Neuronal stem cell (in vitro differentiated cells): ENCODE measurements at regions not wholly inside any gene's neighbourhood (a gene's known extent, or its start where the extent isn't known, plus 50 kb on each side); places are given as distances from the start of the nearest gene placed in this dataset.

Experiments used
- DNase-seq: peaks from one replicate; pipeline ENCODE4 v3.0.0-alpha.2; 2013; ENCODE audit warnings: low spot score
- H2AFZ ChIP-seq: one replicate; pipeline ENCODE4 v1.6.1; 2013; ENCODE audit warnings: mild to moderate bottlenecking, low read length, inconsistent platforms
- H2AK5ac ChIP-seq: 2 replicates; pipeline ENCODE4 v1.6.1; 2013; ENCODE audit warnings: low read depth, mild to moderate bottlenecking, inconsistent platforms, low read length, moderate library complexity, mixed read lengths
- H2BK120ac ChIP-seq: 2 replicates; pipeline ENCODE4 v1.6.1; 2013; ENCODE audit warnings: low read depth, mild to moderate bottlenecking, inconsistent platforms, low read length, moderate library complexity, mixed read lengths
- H2BK12ac ChIP-seq: one replicate; pipeline ENCODE4 v1.6.1; 2013; ENCODE audit warnings: low read length, inconsistent platforms
- H2BK15ac ChIP-seq: 2 replicates; pipeline ENCODE4 v1.6.1; 2013; ENCODE audit warnings: mild to moderate bottlenecking, low read length, inconsistent platforms, mixed read lengths
- H2BK5ac ChIP-seq: one replicate; pipeline ENCODE4 v1.6.1; 2013; ENCODE audit warnings: inconsistent platforms, mild to moderate bottlenecking, low read length, moderate library complexity
- H3K14ac ChIP-seq: one replicate; pipeline ENCODE4 v1.6.1; 2013; ENCODE audit warnings: low read length, inconsistent platforms
- H3K18ac ChIP-seq: 2 replicates; pipeline ENCODE4 v1.6.1; 2013; ENCODE audit warnings: low read length, inconsistent platforms
- H3K23ac ChIP-seq: 2 replicates; pipeline ENCODE4 v1.6.1; 2013; ENCODE audit warnings: low read depth, mild to moderate bottlenecking, mixed read lengths, low read length, inconsistent platforms; ENCODE audit not compliant: poor library complexity
- H3K27ac ChIP-seq: replicated peaks from 3 replicates; pipeline ENCODE4 v1.5.1; 2013; ENCODE audit warnings: low read length, inconsistent platforms
- H3K27me3 ChIP-seq, 3 experiments: 2 replicates each; pipeline ENCODE4 v1.6.1; 2013; ENCODE audit warnings: low read length in 3 of 3, mild to moderate bottlenecking in 2 of 3, inconsistent platforms in 1 of 3, low read depth in 1 of 3, mixed read lengths in 1 of 3, moderate library complexity in 1 of 3; ENCODE audit not compliant: control insufficient read depth in 3 of 3, insufficient read depth in 3 of 3
- H3K36me3 ChIP-seq, 2 donors: replicated peaks in 1 of 2; 2 replicates each; pipeline ENCODE4 v1.6.1; 2013; ENCODE audit warnings: low read length in 2 of 2; ENCODE audit not compliant: control insufficient read depth in 2 of 2, insufficient read depth in 2 of 2
- H3K4ac ChIP-seq: 2 replicates; pipeline ENCODE4 v1.6.1; 2013; ENCODE audit warnings: inconsistent platforms, mild to moderate bottlenecking, low read length, moderate library complexity
- H3K4me1 ChIP-seq, 2 donors: 1 replicate in 1 of 2; 2 replicates in 1 of 2; pipeline ENCODE4 v1.6.1; 2013; ENCODE audit warnings: low read length in 2 of 2, low read depth in 1 of 2; ENCODE audit not compliant: control insufficient read depth in 2 of 2, insufficient read depth in 1 of 2
- H3K4me2 ChIP-seq: one replicate; pipeline ENCODE4 v1.6.1; 2013; ENCODE audit warnings: mild to moderate bottlenecking, low read length, inconsistent platforms; ENCODE audit not compliant: insufficient read depth, poor library complexity, severe bottlenecking
- H3K4me3 ChIP-seq, 2 donors: 2 replicates each; pipeline ENCODE4 v1.5.1; 2013; ENCODE audit warnings: low read length in 2 of 2, mild to moderate bottlenecking in 2 of 2, inconsistent platforms in 1 of 2, moderate library complexity in 1 of 2
- H3K79me1 ChIP-seq: one replicate; pipeline ENCODE4 v1.6.1; 2013; ENCODE audit warnings: low read depth, mild to moderate bottlenecking, inconsistent platforms, low read length, moderate library complexity
- H3K9ac ChIP-seq: one replicate; pipeline ENCODE4 v1.6.1; 2013; ENCODE audit warnings: mild to moderate bottlenecking, low read depth, low read length, inconsistent platforms; ENCODE audit not compliant: poor library complexity
- H3K9me3 ChIP-seq, 2 donors: replicated peaks in 1 of 2; 2 replicates each; pipeline versions ENCODE3 to v1.6.1; 2013; ENCODE audit warnings: low read length in 2 of 2, mild to moderate bottlenecking in 2 of 2, inconsistent platforms in 1 of 2, low read depth in 1 of 2, mixed read lengths in 1 of 2, moderate library complexity in 1 of 2; ENCODE audit not compliant: control insufficient read depth in 2 of 2, insufficient read depth in 1 of 2
- H4K8ac ChIP-seq: one replicate; pipeline ENCODE4 v1.6.1; 2013; ENCODE audit warnings: low read depth, mild to moderate bottlenecking, inconsistent platforms, low read length, moderate library complexity
- H4K91ac ChIP-seq: one replicate; pipeline ENCODE4 v1.6.1; 2013; ENCODE audit warnings: low read length, low read depth, mild to moderate bottlenecking, inconsistent platforms; ENCODE audit not compliant: poor library complexity
- WGBS, 2 donors: extraction: QIAGEN DNeasy Blood & Tissue Kit; methylation state at CpG; one replicate each; pipeline ENCODE4 v1.1.7; 2013; ENCODE audit warnings: missing lambda C conversion rate in 2 of 2, mixed read lengths in 1 of 2; ENCODE audit not compliant: insufficient read length in 2 of 2, insufficient replicate concordance in 1 of 2; ENCODE audit errors: extremely low coverage in 2 of 2; 5-methylcytosine and 5-hydroxymethylcytosine counted together

DNA sequence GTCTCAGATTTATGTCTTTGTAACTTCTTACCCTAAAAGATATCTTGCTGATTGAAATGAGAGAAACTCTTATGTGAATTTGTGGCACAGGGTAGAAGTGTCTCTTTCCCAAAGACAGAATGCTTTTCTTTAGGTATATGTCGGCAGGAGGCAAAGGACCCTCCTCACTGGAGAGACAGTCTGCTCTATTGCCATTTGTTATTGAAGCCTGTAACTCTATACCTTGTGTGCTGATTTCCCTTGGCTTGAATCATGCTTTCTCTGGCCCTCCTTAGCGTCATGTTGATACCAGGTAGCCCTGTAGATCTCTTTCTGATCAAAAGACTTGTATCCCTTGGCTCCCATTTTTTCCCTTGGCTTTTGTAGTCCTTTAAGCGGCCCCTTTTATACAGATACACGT, 284.3 kb downstream of the CXXC4 start:
- Histone ChIP-seq H3K9me3 (no peaks in the 10 kb centered on the region), H4K8ac (no peak overlapping the region), H2BK120ac (no peak overlapping the region), H3K36me3 (no peaks in the 10 kb centered on the region), H3K27ac (no peak overlapping the region), H2BK12ac (no peak overlapping the region), H2AK5ac (no peak overlapping the region), H3K4me1 (no peaks in the 10 kb centered on the region), H3K27me3 (no peaks in the 10 kb centered on the region), H3K4me2 (no peak overlapping the region), H2BK15ac (no peak overlapping the region), H4K91ac (no peak overlapping the region), H3K4me3 (no peak overlapping the region), H2AFZ (peak overlapping the region; percentile 7), H3K79me1 (no peaks in the 10 kb centered on the region), H3K9ac (no peak overlapping the region), H3K23ac (no peak overlapping the region), H3K18ac (no peak overlapping the region), H3K14ac (no peak overlapping the region), H3K4ac (no peak overlapping the region), H2BK5ac (no peak overlapping the region)
- no CpG with 5 or more reads among the region's 4 CpGs for whole genome bisulfite sequencing, 2 donors
- no peak for DNase-seq

DNA sequence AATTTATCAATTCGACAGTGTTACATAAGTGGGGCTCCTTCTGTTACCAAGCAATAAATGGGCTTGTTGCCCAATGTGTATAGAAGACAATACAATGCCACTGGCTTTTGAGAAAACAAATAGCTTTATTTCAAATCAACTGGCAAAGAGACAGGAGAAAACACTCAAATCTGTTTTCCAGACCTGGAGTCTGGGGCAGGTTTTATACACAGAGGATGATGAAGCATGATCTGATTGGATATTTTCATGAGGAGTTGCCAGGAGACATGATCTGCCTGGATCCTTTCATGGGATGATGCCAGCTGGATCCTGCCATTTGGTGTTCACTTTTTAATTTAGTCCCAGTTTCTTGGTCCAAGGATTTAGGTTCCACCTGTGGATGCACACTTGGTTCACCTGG, 287.9 kb downstream of the CXXC4 start:
- Histone ChIP-seq H2BK5ac (no peak overlapping the region), H3K27me3 (no peaks in the 10 kb centered on the region), H3K27ac (no peak overlapping the region), H3K79me1 (no peaks in the 10 kb centered on the region), H2AFZ (no peak overlapping the region), H3K9me3 (no peaks in the 10 kb centered on the region), H3K4ac (no peak overlapping the region), H3K18ac (no peak overlapping the region), H2BK15ac (no peak overlapping the region), H3K4me3 (no peak overlapping the region), H4K8ac (no peak overlapping the region), H3K14ac (no peak overlapping the region), H2AK5ac (no peak overlapping the region), H2BK120ac (no peak overlapping the region), H2BK12ac (no peak overlapping the region), H3K4me1 (no peaks in the 10 kb centered on the region), H3K23ac (no peak overlapping the region), H4K91ac (no peak overlapping the region), H3K36me3 (no peaks in the 10 kb centered on the region), H3K9ac (no peak overlapping the region), H3K4me2 (no peak overlapping the region)
- no peak for DNase-seq
- no CpG with 5 or more reads among the region's 1 CpG for WGBS, 2 donors

DNA sequence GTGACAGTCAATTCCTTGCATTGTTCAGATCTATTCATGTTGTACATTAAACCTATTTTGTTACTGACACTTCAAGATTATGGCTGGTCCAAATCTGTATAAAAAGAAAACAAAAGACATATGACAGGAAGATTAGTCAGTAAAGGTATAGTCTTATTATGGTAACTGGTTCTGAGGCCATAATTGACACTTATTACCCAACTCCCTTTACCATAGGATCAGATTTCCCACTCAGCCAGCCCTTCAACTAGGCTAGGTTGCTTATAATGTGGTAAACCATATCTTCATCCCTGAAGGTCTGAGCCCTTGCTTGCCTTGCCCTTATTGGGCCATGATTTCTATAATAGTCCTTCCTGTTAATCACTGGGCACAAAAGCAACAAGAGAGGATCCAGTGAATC, 289.6 kb downstream of the CXXC4 start:
- Histone ChIP-seq H2BK5ac (no peak overlapping the region), H3K18ac (no peak overlapping the region), H3K79me1 (no peaks in the 10 kb centered on the region), H2AK5ac (no peak overlapping the region), H3K4me3 (no peak overlapping the region), H3K36me3 (no peaks in the 10 kb centered on the region), H3K27me3 (no peaks in the 10 kb centered on the region), H2AFZ (no peak overlapping the region), H2BK12ac (no peak overlapping the region), H3K4ac (no peak overlapping the region), H3K9ac (no peak overlapping the region), H3K4me1 (no peaks in the 10 kb centered on the region), H3K14ac (no peak overlapping the region), H3K27ac (no peak overlapping the region), H2BK15ac (no peak overlapping the region), H2BK120ac (no peak overlapping the region), H3K23ac (no peak overlapping the region), H4K91ac (no peak overlapping the region), H3K9me3 (no peaks in the 10 kb centered on the region), H4K8ac (no peak overlapping the region), H3K4me2 (no peak overlapping the region)
- DNase-seq, result no peak

DNA sequence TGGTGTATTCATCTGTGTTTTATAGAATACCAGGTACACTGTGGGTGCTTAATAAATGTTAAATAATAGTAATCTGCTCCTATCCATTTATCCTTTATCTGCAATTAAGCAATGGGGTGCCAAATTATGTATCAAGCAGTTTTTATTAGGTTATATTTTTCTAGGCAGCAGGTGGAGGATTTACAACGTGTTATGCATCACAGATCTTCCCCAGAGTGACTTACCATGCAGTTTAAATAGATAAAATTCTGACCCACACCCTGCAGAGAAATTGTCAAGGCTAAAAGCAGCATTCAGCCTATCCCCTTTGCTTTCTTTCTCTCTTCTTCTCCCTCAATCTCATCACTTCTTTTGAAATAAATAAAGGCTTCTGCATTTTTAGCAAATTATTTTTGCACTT, 306.4 kb downstream of the CXXC4 start:
- Histone ChIP-seq H2BK12ac (no peak overlapping the region), H3K4me1 (no peaks in the 10 kb centered on the region), H3K27me3 (no peaks in the 10 kb centered on the region), H3K9ac (no peak overlapping the region), H3K4ac (no peak overlapping the region), H2BK120ac (no peak overlapping the region), H4K8ac (no peak overlapping the region), H2AFZ (peak overlapping the region; percentile 17), H3K9me3 (peaks cover 0 to 1% of the 10 kb centered on the region in 2 donors), H3K4me3 (no peak overlapping the region), H2AK5ac (no peak overlapping the region), H4K91ac (no peak overlapping the region), H3K4me2 (no peak overlapping the region), H3K23ac (no peak overlapping the region), H3K36me3 (no peaks in the 10 kb centered on the region), H3K27ac (no peak overlapping the region), H2BK5ac (no peak overlapping the region), H3K79me1 (no peaks in the 10 kb centered on the region), H2BK15ac (no peak overlapping the region), H3K14ac (no peak overlapping the region), H3K18ac (no peak overlapping the region)
- no CpG with 5 or more reads among the region's 1 CpG for WGBS, 2 donors
- DNase-seq, result no peak
